ENCODE measurements at regions not wholly inside any gene's neighbourhood (a gene's known extent, or its start where the extent isn't known, plus 50 kb on each side); places are given as distances from the start of the nearest gene placed in this dataset.

GRCh38 chr13:102977471-102977870 is 88.7 kb downstream of the SLC10A2 start:
- TF ChIP-seq PPARA (CRISPR knock-in tag; IDR thresholded peaks at IDR 0.05; ENCODE audit: borderline replicate concordance), result no peak
- no peak for TF ChIP-seq ZFP30 (CRISPR knock-in tag; IDR thresholded peaks at IDR 0.05)
- TF ChIP-seq ZNF70 (CRISPR knock-in tag; IDR thresholded peaks at IDR 0.05), result no peak
- no peak for TF ChIP-seq ISL1 (CRISPR knock-in tag; IDR thresholded peaks at IDR 0.05)
- TF ChIP-seq BACH2 (CRISPR knock-in tag; IDR thresholded peaks at IDR 0.05; ENCODE audit: borderline replicate concordance), result no peak
- no peak for TF ChIP-seq ZNF8 (CRISPR knock-in tag; IDR thresholded peaks at IDR 0.05)

All from SK-N-SH treated with all-trans-retinoic acid at 6 μM for 48 hours (cell line).